Erythroblast (primary cell): ENCODE measurements at regions not wholly inside any gene's neighbourhood (a gene's known extent, or its start where the extent isn't known, plus 50 kb on each side); places are given as distances from the start of the nearest gene placed in this dataset.

Experiments used
- GATA1 ChIP-seq: IDR thresholded peaks from 2 replicates; pipeline ENCODE4 v1.6.1; 2011; ENCODE audit warnings: low read depth, mild to moderate bottlenecking, control low read depth, low read length, moderate library complexity
- POLR2A ChIP-seq: IDR thresholded peaks from 2 replicates; pipeline ENCODE4 v1.6.1; 2011; ENCODE audit warnings: mild to moderate bottlenecking, low read length

- no peak for TF ChIP-seq POLR2A
- no peak for TF ChIP-seq GATA1
These were observed 908.5 kb upstream of the CHAC2 start for GRCh38 chr2:52859065-52859464.
